HG02759 (cell line): ENCODE measurements at regions not wholly inside any gene's neighbourhood (a gene's known extent, or its start where the extent isn't known, plus 50 kb on each side); places are given as distances from the start of the nearest gene placed in this dataset.
"Not testable (repeated sequence)": the region's sequence is repeated elsewhere in the genome, so short reads cannot be mapped to it uniquely, and the experiment has no call there.

ENCODE experiments used
- ATAC-seq: cut with Tn5 transposase; IDR thresholded peaks from one replicate; pipeline ENCODE4 v1.9.1; 2021; ENCODE audit warnings: mild to moderate bottlenecking, moderate library complexity; ENCODE audit not compliant: unreplicated experiment

DNA sequence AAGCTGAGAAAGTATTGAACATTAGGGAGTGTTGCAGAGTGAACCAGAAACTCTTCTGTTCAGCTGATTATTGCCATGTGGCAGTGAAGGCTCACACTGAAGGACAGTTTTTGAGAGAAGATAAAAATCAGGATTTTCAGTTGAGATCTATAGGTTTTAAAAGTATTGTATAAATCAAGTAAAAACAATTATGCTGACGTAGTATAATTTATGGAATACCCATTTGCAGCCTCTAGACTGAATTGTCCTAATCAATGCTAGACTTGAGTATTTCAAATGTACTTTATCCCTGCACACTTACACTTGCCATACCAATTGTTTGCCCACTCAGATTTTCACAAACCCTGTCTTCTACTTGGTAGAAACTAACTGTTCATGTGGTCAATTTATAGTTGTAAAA lies 245.8 kb downstream of the FRK start:
- no peak for ATAC-seq

DNA sequence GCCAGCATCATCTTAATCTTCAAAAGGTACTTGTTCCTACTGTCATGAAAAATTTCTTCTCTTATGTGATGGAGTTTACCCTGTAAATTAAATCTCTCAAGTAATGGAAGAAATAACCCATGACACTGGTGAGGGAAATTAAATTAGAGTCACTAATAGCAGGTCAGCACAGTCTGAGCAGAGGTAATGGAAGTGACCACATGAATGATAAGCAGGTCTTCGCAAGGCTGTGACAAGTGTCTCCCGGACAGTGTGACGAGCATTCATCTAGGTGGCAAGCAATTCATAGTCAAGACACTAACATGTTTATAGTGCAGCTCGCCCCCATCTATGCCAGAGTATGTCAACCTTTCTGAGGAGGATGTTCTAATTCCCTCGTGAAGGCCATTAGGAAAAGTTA lies 249.2 kb downstream of the FRK start:
- no peak for ATAC-seq

DNA sequence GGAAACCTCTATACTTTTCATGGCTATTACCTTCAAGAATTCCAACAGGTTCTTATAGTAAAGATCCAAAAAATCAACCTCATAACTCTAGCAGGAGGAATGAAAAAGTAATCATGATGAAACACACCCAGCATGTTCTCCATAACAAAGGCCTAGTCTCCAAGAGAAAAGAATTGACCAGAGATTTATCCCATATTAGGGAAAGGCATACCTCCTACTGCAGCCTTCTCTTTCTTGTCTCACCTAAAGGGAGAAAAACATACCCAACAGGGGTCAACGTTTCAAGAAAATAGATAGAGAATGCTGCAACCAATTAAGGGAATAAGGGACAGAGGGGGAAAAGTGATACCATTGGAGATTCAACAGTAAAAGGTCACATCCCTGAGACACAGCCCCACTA lies 262.5 kb downstream of the FRK start:
- ATAC-seq: no peak

DNA sequence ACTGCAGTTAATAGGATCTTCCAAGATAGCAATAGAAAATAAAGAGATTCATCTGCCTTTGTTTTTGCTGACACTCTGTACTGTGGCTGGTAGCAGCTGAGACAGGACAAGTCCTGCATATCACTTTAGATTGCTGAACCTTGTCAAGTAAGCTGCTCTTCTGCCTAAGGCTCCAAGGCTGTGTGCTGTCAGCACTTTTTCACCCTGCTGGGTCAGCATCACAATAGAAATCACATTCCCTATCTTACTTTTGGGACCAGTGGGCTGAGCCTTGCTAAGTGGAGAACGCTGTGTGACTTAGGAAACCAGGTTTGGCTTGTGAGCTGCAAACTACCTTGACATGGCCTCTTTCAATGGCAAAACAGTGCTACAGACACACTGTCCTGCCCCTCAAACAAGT lies 263.9 kb downstream of the FRK start:
- no peak for ATAC-seq

DNA sequence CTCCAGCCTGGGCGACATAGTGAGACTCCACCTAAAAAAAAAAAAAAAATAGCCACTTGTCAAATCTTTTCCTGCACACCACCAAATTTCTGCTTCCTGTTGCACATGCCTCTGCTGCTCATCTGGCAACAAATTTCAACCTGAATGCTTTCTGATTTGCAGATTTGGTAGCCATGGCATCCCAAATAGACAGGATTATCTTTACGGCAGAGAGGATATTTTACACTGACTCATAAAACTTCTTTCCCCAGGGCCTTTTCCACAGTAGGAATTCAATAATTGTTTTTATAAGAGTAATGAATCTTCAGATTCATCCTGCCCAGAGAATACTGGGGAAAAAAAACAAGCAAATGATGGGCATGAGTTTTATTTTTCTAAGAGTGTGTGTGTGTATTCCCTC lies 264.6 kb downstream of the FRK start:
- ATAC-seq: no peak

DNA sequence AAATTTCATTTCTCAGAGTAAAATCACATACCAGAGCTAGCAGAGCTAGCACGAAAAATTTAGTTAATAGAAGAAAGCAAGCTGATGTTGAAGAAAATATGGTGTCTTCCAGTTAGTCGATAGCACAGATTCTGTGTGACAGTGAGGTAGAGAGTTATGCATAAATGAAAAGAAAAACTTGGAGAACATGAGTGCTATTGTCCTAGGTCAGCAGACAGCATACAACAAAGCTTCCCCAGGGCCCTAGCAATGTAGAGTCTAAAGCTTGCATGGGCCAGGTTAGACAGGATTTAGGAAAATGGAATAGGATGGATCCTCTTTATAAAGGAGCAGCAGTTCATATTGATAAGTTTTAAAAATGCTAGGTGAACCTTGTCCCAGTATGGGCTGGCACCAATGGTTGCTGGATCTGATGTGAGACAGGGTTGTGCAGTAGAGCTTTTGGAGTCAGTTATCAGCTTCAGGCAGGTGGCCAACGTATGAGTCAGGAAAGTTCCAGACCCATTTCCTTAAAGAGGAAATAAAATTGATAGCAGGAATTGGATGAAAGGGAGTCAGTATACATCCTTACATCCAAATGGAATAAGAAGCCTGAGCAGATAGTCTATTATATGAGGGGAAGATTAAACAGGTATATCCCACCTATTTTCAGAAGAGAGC lies 277.2 kb downstream of the FRK start:
- no peak for ATAC-seq

DNA sequence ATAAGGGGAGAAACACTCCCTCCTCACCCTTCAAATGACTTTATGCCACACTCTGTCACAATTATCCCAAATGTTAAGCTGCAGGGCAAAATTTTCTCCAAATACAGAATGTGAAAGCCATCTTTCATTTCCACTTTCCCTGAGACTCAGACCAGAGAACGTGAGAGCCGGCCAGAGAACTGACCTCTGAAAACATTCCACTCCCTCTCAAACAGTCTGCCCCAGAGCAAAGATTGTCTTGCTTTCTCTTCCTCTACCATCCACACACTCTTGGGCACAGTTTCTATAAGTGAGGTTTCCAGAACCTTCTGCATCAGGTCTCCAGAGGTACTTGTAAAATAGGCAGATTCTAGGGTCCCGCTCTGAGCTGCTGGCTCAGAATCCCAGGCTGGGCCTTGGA lies 278.1 kb downstream of the FRK start:
- no peak for ATAC-seq

DNA sequence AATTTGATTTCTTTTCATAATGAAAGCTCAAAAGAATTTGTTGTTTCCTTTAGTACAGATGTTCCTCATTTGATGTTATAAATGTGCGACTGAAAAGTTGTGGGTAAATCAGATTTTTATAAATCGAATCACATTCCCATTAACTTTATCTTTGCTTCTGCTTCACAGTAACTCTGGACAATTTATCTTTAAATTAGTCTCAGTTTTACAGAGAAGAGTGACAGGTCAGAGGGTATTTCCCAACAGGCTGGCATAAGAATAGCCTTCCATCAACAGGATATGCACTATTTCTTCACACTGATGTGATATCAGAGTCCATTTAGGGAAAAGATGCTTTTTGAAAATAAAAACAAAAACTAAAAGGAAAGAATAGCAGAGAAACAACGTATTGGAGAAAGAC lies 286.9 kb downstream of the FRK start:
- ATAC-seq: no peak

DNA sequence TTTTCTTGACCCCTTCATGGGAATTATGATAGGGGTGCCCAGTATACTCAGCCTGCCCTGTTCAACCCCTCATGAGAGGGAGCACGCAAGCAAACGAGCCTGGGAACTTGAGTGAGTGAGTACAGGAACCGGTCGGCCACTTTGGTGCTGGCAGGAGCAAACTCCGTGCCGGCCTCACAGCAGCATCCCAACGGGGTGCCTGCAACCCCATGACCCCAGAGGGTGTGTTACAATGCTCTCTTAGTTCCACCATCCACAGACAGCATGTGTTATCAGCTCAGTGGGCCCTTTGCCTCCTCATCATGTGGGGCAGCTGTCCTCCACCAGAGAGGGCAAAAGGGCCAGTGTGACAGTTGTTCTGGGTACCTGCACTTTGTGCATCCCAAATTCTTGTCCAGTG lies 289.8 kb downstream of the FRK start:
- no peak for ATAC-seq

DNA sequence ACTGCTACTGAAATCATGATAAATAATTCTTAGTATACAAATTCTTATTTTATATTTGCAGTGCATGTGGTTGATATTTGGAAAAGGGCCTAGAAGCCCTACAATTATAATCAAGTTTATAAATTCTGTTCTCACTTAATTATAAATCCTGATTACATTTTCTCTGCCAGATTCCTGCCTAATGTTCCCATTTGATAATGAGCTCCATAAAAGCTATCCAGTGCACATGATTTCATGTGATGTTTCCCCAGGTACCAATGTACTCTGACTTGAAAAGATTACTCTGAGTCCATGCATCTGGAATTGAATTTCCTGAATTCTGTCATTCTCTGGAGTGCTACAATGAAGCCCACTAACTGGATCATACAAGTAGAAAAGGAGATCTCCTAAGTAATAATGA lies 292.2 kb downstream of the FRK start:
- no peak for ATAC-seq

DNA sequence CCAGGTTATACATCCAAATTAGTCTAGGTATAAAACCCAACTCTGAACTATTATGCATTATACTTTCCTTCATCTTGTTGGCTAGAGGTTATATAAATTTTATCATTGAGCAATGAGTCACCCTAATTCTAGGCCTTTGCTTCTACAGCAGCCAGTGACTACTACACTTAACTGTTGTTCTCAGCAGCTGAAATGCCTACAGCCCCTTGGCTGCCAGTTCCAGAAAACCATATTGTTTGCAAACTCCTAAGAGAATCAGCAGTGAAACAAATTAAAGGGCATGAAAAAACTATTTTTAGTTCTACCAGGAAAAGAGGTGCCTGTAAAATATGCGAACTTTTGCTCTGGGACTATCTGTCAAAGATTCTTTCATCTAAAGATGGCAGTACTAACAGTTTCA lies 292.8 kb downstream of the FRK start:
- no peak for ATAC-seq

DNA sequence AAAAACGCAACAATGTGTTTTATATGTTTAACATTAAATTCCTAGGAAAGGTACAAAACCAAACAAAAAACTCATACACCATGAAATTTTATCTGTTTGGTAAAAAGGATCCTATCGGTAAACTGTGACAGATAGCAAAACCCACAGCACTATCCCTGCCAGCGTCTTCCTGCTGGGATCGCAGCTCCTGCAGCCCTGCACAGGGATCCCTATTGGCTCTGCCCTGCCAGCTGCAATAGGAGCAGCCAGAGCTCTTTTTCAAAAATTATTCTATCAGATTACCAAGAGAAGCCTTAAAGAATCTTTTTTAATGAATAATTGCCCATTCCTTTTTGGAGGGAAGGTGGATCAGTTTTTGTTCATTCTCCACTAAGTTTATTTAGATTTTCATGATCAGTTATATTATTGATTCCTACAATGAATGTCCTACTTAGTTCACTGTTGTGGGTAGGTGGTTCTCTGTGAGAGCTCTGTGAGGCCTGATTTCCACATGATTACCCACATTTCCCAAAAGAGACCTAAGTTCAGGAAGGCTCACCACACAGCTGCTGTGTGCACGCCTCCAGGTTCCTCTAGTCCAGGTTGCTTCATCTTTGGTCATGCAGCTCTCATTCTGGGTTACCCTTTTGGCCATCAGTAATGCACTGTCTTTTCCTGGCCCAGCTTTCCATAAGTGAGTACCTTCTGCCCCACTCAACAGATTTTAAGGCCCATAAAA lies 293.8 kb downstream of the FRK start:
- no peak for ATAC-seq

DNA sequence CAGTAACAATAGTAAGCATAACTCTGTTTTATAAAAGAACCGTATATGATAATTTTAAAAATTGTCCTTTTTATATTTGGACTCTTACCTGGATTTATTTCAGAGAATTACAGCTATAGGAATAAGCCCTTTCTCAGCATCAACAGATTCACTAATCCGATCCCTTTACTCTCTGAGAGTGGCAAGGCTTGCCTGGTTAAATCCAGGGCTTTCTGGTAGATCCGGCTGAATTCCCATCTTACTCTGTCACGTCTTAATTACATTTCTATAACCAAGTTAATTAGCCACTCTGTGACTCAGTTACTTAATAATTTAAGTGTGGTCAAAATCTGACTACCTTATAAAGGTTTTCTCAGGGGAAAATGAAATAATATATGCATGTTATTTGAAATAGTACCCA lies 294.7 kb downstream of the FRK start:
- ATAC-seq: no peak

DNA sequence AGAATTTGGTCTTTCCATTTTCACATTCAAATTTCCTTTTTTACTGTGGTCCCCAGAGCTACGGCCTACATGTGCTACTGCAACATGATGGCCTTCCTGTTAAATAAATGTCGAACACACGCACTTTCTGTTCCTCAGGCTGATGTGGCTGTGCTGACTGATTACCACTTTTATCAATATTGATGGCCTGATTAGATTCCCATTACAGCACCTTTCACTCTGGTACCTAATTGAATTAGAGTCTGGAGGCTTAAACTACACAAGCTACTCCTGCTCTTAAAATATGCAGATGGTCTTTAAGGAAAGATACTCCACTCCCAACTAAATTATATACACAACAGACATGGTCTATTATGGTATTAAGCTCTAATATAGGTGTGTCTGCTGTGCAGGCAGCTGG lies 301.6 kb downstream of the FRK start:
- no peak for ATAC-seq

DNA sequence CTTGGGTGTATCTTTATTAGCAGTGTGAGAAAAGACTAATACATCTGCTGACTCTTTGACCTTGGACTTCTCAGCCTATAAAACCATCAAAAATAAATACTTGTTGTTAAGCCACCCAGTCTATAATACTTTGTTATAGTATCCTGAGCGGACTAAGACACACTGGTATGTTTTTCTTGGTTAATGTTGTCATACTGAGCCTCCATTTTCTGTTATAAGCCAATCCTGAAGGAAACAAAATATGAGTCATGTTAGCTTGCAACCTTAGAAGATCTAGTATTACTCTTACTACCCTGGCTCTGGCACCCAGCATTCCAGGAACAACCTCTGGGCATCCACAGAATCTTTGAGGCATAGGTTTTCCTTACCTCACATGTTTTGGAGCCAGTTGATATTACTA lies 307.2 kb downstream of the FRK start:
- no peak for ATAC-seq

DNA sequence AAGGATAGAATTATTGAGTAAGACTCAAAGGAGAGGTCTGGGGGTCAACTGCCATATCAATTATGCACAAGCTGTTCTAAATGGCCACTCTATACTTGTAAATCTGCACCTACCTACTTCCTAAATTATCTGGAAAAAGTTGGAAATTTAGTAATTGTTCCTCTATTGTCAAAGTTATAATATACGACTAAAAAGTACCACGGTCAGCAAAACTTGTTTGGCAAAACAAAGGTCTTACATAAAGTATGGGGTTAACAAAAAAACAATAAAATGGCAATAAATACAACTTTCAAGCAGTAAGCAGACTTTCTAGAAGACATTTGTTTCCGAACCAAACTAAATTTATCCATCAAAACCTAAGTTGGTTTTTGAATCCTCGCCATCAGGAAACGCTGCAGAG lies 309.7 kb downstream of the FRK start:
- no peak for ATAC-seq

DNA sequence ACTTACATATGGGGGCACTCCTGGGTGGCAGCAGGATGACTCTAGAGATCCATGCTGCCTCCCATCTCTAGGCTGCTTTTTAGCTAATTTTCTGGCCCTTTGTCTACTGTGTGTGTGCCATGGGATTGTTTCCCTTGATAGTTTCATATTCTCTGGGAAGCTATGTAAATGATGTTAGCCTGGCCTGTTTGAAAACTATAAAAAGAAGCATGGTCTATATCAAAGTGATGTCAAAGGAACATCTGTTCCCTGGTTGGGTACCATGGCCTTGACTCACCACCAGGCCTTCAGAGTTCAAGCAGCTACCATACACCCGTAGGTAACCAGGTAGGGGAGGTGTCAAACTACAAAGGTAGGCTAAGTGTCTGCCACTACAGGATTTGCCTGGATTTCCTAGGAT lies 310.4 kb downstream of the FRK start:
- no peak for ATAC-seq

DNA sequence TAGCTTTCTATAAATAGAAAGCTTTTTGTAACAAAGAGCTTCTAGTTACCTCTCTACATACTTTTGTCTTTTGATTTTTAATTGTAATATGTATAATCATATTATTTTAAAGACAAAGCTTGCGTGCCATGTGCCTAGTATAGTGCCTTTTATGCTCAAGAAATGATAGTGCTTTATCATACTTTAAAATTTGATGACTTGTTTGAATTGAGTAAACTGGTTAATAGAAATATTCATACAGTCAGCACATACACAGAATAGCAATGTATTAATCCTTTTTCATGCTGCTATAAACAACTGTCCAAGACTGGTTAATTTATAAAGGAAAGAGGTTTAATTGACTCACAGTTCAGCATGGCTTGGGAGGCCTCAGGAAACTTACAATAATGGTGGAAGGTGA lies 313.0 kb downstream of the FRK start:
- ATAC-seq: no peak

DNA sequence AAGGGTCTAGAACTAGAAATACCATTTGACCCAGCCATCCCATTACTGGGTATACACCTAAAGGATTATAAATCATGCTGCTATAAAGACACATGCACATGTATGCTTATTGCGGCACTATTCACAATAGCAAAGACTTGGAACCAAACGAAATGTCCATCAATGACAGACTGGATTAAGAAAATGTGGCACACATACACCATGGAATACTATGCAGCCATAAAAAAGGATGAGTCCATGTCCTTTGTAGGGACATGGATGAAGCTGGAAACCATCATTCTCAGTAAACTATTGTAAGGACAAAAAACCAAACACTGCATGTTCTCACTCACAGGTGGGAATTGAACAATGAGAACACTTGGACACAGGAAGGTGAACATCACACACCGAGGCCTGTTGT lies 314.1 kb downstream of the FRK start:
- not testable (repeated sequence) for ATAC-seq

DNA sequence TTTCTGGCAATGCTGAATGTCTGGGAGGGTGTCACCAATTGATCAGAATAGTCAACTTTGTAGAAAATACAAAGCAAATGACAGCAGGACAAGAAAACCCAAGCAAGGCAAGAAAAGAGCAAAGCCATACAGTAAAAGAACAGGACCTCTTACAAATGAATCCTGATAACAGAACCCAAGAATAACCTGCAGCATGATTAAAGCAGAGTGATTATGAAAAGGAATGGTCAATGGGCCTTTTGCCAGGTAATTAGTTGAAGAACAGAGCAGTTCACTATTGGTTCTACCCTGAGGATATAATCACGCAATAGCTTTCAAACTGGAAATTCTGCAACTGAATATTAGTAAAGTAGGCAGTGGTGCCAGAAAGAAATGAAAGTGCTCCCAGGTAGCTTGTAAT lies 319.8 kb downstream of the FRK start:
- no peak for ATAC-seq

DNA sequence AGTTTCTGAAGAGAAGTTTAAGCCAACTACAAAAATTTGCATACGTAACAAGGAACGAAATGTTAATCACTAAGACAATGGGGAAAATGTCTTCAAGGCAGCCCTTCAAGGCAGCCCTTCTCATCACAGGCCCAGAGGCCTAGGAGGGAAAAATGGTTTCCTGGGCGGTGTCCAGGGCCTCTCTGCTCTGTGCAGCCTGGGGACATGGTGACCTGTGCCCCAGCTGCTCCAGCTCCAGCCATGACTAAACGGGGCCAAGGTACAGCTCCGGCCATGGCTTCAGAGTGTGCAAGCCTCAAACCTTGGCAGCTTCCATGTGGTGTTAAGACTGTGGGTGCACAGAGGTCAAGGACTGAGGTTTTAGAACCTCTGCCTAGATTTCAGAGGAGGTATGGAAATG lies 325.1 kb downstream of the FRK start:
- no peak for ATAC-seq

DNA sequence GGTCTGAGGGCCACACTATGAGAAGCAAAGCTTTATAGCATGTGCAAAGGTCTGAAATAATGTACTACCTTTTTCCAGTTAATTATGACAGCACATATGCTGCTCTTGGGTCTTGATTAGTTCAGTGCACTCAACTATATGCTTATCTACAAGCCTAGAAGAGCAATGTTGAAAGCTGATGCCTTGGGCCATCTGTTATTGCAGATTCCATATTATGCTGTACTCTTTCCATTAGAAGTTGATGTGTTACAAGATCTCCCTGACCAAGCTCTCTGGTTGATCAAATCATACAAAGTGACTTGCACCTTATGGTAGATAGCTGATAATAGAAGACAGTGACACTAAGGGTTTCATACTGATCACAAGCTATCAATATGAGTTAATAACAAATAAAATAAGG lies 327.3 kb downstream of the FRK start:
- no peak for ATAC-seq

DNA sequence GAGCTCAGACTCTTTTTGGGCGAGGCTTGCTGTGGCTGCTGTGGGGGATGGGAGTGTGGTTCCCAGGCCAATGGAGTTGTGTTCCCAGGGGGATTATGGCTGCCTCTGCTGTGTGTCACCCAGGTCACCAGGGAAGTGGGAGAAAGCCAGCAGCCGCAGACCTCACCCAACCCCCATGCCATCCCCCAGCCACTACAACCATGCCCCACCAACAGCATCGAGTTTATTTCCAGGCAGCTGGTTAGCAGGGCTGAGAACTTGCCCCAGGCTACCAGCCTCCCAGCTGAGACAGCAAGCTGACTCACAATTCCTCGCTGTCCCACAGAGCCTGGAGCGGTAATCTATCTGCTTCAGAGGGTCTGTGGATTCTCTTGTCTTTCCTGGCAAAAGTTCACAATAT lies 331.7 kb downstream of the FRK start:
- ATAC-seq: no peak
